GM19397 (cell line): ENCODE measurements at regions not wholly inside any gene's neighbourhood (a gene's known extent, or its start where the extent isn't known, plus 50 kb on each side); places are given as distances from the start of the nearest gene placed in this dataset.

Source experiments
- ATAC-seq: cut with Tn5 transposase; IDR thresholded peaks from one replicate; pipeline ENCODE4 v1.9.1; 2021; ENCODE audit warnings: mild to moderate bottlenecking, moderate library complexity; ENCODE audit not compliant: unreplicated experiment

DNA sequence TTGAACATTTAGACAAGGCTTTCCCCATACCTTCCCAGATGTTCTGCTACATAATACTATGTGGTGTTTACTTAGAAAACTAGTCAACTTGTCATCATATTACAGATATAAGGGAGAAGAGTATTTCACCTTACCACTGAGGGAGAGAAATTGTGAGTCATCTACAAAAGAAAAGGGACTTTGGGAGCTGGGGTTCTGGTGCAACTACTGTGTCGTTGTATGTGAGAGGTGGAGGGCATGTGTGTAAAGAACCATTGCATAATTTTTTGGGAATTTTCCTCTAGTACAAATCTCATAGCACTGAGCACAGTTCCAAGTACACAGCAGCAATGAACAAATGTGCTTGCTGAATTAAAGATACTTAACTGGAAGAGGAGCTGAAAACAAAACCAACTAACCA is 665.6 kb downstream of the DHX35 start:
- no peak for ATAC-seq

DNA sequence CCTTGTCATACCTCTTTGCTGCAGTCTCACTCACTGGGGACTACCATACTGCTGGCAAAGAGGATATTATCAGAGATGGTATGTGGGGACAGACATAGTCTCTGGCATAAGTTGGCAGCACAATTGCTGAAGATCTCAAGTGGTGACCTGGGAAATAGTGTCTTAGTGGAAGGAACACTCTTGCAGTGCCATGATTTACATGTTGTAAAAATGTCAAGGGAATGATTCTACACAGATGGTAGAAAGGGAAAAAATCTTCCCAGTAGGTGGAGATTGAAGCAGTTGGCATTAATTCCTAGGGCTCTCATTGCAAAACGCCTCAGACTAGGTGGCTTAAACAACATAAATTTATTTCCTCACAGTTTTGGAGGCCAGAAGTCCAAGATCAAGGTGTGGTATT is 662.2 kb downstream of the DHX35 start:
- no peak for ATAC-seq

DNA sequence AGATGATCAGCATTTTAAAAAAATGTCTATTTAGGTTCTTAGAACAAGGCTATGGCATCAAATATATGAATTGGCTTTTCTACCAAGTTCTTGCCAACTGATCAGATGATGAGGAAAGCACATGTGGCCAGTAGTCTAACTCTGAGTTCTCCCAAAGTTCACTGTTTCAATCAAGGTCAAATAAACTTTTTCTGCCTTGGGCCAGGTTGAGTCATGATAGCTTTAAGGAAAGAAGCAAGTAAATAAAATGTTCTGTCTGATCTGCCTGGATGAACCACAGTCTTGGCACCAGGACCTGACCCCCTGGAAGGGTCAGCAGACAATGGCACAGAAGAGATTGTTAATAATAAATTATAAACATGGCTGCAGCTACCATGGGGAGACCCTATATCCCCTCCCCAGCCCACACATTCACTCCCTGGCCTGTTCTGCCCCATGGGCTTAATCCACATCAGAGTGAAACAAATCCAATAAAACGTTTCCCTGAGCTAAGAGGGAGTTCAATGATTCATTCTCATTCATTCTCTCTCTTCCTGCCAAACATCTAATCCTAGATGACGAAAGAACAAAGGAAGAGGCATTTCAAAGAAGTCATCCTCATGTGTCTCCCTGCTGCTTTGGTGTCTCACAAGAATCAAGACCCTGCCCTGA is 661.6 kb downstream of the DHX35 start:
- ATAC-seq: no peak

DNA sequence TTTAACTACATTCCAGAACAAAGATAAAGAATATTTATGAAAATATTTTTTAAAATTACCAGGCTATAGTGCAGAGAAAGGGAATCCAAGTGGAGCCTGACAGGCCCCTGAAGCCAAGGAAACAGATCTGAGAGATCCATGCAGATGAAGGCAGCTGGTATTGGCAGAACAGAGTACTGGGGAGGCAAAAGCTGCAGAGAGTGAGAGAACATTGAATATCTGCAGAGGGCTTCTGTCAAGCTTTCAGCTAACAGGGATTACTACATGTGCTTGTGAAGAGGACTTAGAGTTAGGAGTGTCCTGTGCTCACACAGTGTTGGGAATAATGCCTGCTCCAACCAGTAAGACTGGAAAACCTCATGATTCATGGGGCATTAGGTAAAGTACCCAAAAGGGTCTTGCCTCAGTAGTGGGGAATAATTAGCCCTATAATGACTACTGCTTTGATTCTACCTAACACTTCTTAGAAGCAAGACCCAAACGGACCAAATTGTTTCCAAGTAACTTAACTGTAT is 657.2 kb downstream of the DHX35 start:
- no peak for ATAC-seq

DNA sequence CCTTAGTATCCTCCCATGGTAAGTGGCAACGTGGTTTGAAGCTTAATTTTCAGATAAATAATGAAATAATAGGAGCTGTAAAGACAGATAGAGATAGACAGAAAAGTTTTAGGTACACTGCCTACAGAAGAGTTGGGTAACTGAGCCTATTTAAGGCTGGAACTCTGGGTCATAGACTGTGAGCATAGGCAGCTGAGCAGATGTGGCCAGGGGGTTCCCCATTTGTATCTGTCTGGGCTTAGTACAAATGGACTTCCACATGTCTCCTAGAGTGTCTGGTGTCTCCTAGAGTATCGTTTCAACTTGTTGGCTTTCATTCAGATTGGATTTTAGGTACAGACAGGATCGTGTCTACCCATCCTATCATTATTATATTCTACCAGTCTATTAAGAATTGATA is 649.8 kb downstream of the DHX35 start:
- ATAC-seq: no peak

DNA sequence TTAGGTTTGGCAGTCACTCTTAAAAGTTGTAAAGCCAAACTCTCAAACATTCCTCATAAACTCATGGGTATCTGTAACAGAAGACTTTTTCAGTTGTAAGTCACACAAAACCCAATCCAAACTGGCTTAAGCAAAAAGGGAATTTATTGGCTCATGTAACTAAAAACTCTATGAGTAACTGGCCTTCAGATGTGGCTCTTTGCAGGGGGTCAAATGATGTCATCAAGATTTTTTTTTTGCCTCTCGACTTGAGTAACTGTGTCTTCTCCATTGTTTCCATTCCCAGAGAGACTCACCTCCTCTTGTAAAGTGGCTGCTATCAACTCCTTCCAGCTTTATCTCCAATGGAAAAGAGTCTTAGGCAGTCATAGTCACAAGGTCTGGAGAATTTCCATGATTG is 645.0 kb downstream of the DHX35 start:
- no peak for ATAC-seq

DNA sequence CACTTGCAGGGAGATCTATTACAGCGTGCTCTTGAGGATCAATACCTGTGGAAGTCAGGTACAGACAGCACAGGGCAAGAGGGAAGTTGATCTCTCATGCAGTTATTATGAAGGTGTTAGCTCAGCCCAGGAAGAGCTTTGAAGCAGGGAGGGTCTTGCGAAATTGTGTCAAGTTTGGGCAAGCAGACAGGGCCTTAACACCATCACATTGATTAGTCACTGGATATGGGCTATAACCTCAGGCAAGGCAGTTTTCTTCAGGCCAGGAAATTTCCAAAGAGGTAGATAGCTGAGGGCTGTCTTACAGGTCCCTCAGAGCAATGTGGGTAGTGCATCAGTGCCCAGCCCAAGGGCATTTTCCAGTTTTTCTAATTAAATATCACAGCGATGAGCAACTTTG is 643.8 kb downstream of the DHX35 start:
- ATAC-seq: no peak

DNA sequence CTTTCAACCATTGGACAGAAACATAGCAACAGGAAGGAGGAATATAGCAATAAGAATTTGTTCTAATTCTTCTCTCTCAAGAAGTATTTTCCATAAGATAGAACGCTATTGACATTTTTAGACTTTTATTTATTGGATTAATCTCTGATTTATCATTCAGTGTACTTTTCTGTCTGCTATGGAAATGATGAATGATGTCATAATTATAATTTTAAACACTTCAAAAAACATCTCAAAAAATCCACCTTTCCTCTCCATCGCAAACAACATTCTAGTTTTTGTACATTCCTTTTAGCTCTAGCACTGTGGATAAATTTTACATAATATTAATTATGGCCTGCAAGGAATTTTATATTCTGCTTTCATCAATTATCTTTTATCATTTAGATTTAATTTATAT is 643.2 kb downstream of the DHX35 start:
- no peak for ATAC-seq

DNA sequence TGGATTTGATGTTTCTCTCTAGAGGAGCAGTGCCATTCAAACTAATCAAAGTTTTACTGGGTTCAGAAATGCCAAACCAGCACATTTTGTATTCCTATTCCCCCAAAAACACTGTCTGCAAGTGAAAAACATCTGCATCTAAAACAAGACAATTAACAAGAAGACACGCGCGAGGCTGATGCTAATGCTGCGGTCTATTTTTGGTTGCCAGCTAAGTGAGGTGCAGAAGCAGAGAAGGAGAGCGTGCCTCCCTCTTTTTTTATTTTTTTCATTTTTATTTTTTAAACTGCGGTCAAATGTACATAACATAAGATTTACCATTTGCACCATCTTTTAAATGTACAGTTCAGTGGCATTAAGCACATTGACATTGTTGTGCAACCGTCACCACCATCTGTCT is 641.1 kb downstream of the DHX35 start:
- no peak for ATAC-seq

DNA sequence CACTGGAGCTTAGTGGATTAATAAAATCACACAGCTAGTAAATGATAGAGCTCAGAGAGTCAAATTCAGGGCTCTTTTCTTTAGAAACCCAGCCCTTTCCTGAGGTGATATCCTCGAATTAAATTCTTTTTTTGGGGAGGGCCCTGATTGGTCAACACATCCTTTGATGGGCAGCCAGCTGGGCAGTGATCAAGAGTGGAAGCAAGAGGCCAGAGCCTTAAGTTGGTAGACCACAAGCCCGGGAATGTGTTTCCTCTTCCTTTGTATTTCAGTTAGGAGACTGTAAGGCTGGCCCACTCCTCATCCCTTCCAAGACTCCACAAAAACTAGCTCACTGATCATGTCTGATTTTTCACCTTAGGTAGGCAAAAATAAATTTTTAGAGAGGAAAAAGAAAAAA is 640.5 kb downstream of the DHX35 start:
- ATAC-seq: no peak

DNA sequence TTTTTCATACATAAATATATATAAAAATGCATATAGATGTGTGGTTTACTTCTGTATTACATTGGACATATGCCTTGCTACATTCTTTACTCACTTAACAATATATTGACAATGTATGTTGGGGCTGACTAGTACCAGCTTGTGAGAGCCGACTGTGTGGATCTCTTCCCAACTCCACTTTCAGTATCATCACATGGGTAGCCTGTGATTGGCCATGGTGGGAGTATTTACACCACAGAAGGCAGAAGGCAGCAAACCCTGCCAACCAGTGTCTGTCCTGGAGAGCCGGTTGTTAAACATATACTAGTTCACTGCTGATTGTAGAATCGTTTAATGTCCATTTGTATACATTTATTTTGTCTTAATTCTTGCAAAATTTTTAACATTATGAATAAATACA is 638.7 kb downstream of the DHX35 start:
- no peak for ATAC-seq

DNA sequence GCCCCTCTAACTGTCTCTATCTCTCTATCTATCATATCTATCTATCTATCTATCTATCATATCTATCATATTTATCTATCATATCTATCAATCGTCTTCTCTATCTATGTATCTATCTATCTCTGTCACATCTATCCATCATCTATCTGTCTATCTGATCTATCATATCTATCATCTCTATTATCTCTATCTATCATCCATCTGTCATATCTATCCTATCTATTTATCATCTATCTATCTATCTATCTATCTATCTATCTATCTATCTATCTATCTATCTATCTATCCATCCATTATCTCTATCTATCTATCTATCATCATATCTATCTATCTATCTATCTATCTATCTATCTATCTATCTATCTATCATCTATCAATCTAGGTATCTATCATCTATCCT is 638.0 kb downstream of the DHX35 start:
- ATAC-seq: no peak

DNA sequence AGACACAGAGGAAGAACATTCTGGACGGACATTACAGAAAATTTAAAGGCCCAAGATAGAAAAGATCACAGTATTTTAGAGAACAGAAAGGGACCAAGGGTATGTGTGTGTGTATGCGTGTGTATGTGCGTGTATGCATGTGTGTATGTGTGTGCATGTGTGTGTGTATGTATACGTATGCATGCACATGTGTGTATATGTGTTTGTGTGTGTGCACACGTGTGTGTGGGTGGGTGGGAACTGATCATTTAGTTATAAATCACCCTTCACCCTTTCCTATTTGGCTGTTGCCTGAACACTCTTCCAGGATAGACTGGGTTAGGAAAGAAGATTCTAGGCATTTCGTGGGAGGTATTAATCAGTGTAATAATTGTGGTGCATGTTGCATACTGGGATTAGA is 634.4 kb downstream of the DHX35 start:
- no peak for ATAC-seq

DNA sequence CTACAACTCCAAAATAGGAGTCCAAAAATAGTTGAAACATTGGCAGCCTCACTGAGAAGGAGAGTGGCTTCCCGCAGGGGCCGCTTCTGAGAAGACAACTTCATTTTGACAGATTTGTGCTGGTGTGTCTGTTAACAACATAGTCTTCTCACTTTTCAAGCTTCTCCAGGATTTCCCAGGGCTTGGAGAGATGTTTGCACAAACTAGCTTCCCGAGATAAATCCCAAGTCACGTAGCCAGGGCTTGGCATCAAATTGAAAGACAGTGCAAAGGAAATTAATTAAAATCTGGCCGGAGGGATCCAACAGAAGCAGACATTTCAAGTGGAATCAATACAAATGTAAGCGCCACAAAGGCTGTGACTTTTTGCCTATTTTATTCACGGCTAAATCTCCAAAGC is 630.2 kb downstream of the DHX35 start:
- no peak for ATAC-seq

DNA sequence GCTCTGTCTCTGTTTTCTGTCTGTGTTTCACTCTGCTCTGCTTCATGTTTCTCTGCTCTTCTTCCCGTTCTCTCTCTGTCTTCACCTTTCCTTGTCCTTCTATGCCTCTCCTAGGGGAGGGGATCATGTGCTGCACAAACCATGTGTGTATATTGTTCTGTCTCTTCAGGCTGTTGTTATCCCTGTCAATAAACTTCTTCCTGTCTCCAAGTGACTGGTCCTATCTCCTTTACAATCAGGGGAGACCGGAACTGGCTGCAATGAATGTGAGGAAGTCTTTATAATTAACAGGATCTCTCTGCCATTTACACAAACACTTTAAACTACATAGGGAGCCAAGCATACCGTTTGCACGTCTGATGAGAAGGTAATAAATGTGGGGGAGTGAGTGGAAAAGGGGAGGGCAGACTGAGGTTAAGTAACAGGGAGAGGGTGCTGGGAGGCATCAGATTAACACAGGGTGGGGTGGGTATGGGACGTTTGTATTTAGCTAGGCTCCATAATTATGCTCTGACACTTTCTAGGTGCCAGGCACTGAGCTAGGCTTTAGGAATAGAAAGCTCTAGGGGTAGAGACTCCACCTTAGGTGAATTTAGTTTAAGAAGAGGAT is 626.1 kb downstream of the DHX35 start:
- ATAC-seq: no peak

DNA sequence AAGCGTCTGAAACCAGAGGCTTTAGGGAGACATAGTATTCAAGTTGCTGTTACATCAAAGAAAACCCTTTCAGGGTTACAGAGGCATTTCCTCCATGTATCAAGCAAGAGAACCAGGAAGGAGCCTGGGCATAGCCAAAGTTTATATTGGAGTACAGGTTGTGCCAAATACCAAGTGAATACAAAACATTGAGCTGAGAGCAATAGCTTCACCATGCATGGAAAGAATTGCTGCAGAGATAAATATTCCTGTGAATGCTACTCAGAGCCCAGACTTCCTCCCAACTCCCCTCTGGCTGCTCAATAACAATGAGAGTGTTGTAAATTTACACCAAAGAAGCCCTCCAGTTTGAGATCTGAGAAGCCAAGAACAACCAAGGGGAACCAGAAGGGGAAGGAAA is 618.9 kb downstream of the DHX35 start:
- ATAC-seq: no peak

DNA sequence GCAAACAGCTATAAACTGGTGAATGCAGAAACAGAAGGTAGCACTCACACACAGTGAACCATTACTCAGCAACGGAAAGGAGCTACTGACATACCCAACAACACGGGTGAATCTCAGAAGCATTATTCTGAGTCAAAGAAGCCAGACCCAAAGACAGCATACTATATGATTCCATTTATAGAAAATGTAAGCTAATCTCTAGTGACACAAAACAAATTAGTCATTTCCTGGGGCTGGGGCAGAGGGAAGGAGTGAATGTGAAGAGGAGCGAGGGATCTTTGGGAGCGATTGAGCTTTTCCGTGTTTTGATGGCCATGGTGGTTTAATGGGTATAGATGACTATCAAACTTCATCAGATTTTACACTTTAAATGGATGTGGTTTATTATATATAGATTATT is 614.6 kb downstream of the DHX35 start:
- no peak for ATAC-seq

DNA sequence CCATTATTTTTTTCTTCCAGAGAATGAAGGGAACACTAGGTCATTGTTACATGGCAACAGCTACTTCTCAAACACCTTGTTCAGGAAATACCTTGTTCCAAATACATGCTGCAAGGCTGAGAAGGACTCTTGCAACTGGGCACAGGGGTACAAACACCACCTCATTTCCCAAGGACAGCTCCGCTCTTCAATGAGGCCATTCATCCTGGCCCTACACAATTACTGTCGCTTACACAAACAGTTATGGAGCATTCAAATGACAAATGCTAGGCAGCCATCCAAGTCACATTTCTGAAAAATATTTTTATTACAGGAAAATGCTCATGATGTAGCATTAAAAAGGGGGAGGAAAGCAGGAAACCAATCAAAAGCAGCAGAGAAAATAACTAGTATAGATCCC is 611.9 kb downstream of the DHX35 start:
- no peak for ATAC-seq

DNA sequence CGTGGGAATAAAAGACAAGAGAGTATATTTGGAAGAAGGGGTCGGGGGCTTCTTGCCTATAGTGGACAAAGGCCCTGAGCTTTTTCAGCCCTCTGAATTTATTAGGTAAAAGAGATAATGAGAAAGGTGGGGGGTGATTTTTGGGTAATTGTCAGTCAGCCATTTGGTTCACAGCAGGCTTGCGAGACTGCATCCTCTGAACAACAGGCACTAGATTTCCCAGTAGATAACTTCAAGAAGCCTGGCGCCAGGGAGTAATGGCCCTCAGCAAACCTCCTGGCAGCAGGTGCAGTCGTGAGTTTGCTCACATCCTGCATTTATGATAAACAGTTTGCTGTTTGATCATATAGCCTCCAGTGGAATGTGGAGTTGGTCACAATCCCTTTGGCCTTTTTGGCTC is 609.0 kb downstream of the DHX35 start:
- no peak for ATAC-seq

DNA sequence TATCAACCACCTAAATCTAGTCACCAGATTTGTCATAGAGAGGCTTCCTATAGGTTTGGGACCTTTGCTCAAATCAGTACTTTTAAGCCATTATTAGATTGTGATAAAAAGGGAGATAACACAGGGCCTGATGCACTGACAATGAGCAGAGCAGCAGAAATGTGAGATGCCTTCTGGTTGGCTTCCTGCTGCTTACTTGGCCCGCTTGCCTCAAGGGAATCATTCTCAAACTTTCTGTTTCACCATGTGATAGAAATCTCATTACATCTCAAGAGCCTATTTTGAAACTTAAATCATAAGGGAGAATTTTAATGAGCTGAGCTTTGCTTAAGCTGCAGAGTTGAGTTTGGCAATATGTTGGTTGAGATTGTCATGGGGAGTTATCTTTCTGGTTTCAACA is 606.0 kb downstream of the DHX35 start:
- peak; percentile 74 for ATAC-seq

DNA sequence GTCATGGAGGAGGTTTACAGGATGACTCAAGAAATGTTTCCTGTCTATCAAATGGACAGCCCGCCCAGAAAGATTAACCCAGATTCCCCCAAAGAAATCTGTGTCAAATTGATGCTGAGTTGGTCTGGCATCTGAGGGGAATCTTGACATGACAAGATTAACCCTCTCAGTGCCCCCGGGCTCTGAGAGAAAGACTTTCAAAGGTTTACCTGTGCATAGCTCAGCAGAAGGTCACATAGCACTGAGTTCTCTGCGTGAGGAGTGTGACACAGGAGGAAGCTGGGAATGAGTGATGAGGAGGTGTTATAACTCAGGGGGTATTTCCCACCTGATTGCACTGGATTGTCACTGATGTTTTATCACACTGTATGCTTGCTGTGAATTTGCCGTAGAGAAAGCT is 601.2 kb downstream of the DHX35 start:
- no peak for ATAC-seq

DNA sequence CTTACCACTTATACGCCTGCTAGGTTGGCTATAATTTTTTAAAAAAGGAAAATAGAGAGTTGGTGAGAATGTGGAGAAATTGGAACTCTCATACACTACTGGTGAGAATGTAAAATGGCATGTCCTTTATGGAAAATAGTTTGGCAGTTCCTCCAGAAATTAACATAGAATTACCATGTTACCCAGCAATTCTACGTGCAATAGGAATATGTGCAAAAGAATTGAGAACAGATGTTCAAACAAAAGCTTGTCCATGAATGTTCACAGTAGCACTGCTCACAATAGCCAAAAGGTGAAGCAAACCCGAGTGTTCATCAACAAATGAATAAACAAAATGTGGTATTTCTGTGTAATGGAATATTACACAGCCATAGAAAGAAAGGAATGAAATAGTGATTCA is 592.2 kb downstream of the DHX35 start:
- no peak for ATAC-seq

DNA sequence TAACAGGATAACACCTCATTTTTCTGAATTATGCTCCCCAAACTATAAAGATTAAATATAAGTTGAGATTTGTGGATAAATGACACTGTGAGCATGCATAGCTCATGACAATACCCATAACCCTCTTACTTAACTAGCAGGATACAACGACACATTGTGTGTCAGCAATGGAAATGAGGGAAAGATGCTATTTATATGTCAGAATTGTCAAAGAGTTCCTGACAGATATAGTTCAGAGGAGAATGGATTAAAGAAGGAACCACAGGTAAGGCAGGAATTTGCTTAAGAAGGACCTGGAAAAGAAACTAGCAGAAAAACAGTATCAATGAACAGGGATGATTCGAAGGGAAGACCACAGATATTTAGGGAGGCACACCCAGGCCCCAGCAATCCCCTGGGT is 591.0 kb downstream of the DHX35 start:
- no peak for ATAC-seq
